Smooth muscle cell (in vitro differentiated cells): ENCODE measurements at regions not wholly inside any gene's neighbourhood (a gene's known extent, or its start where the extent isn't known, plus 50 kb on each side); places are given as distances from the start of the nearest gene placed in this dataset.
"Not testable (repeated sequence)": the region's sequence is repeated elsewhere in the genome, so short reads cannot be mapped to it uniquely, and the experiment has no call there.

ENCODE experiments used
- DNase-seq: peaks from one replicate; lab custom pipeline; 2025; ENCODE audit not compliant: unreplicated experiment; lab: John Stamatoyannopoulos, UW
- H2AFZ ChIP-seq: fragments of 200-600 bp; sonication (generic); 2 replicates; pipeline ENCODE4 v1.6.0; 2016; ENCODE audit warnings: antibody characterized with exemption, low read depth, mild to moderate bottlenecking
- H3F3A ChIP-seq: fragments of 200-600 bp; sonication (generic); 2 replicates; pipeline ENCODE4 v1.6.0; 2017; ENCODE audit warnings: antibody characterized with exemption, low read depth
- H3K27ac ChIP-seq: fragments of 200-600 bp; sonication (generic); 2 replicates; pipeline ENCODE4 v1.5.1; 2016; ENCODE audit warnings: low read depth, mild to moderate bottlenecking
- H3K27me3 ChIP-seq: fragments of 200-600 bp; sonication (generic); 2 replicates; pipeline ENCODE4 v1.6.1; 2016; ENCODE audit warnings: low read depth, mild to moderate bottlenecking
- H3K36me3 ChIP-seq: fragments of 200-600 bp; sonication (generic); 2 replicates; pipeline ENCODE4 v1.5.1; 2016; ENCODE audit warnings: low read depth
- H3K4me1 ChIP-seq: fragments of 200-600 bp; sonication (generic); 2 replicates; pipeline ENCODE4 v1.5.1; 2016; ENCODE audit warnings: low read depth
- H3K4me2 ChIP-seq: fragments of 200-600 bp; sonication (generic); 2 replicates; pipeline ENCODE4 v1.6.0; 2016; ENCODE audit warnings: mild to moderate bottlenecking
- H3K4me3 ChIP-seq: fragments of 200-600 bp; sonication (generic); 2 replicates; pipeline ENCODE4 v1.5.1; 2016; ENCODE audit warnings: mild to moderate bottlenecking
- H3K79me2 ChIP-seq: fragments of 200-600 bp; sonication (generic); 2 replicates; pipeline ENCODE4 v1.6.0; 2016; ENCODE audit warnings: low read depth, mild to moderate bottlenecking
- H3K9ac ChIP-seq: fragments of 200-600 bp; sonication (generic); 2 replicates; pipeline ENCODE4 v1.6.0; 2016; ENCODE audit warnings: low read depth
- H3K9me3 ChIP-seq: fragments of 200-600 bp; sonication (generic); replicated peaks from 2 replicates; pipeline ENCODE4 v1.5.1; 2016; ENCODE audit warnings: low read depth
- H4K20me1 ChIP-seq: fragments of 200-600 bp; sonication (generic); 2 replicates; pipeline ENCODE4 v1.6.0; 2016; ENCODE audit warnings: low read depth
- WGBS: methylation state at CpG from one replicate; pipeline ENCODE4 v1.1.7; 2016; ENCODE audit warnings: low lambda C conversion rate; 5-methylcytosine and 5-hydroxymethylcytosine counted together
- TF ChIP-seq, protein P1 (sequence below): fragments of 200-600 bp; sonication (generic); IDR thresholded peaks from 2 replicates; pipeline ENCODE4 v1.5.1; 2017; ENCODE audit warnings: borderline replicate concordance, mild to moderate bottlenecking, antibody characterized with exemption; ENCODE audit not compliant: insufficient read depth, poor library complexity, severe bottlenecking

DNA sequence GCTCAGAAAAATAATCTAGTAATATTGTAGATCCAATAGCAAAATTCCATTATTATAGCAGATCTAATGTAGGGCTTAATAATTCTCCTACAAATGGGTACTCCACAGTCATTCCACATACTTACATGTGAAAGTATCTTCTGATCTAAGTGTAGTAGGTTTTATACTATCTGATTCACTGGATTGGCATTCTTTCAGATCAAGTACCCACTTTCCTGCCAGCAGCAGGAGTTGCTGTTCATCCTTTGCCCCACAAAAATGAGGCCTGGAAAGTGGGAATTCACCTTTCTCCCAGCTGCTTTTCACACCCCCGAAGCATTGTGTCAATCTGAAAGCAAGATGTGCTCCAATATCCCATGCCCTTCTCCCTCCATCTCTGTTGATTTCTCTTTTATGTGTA lies 77.1 kb upstream of the RXFP1 start:
- no peak for DNase-seq
- Histone ChIP-seq H4K20me1 (no peaks in the 10 kb centered on the region), H3K27ac (no peak overlapping the region), H3K9ac (no peak overlapping the region), H3K4me3 (no peak overlapping the region), H3F3A (no peaks in the 10 kb centered on the region), H3K4me2 (no peak overlapping the region), H3K9me3 (no peaks in the 10 kb centered on the region), H3K79me2 (no peaks in the 10 kb centered on the region), H3K27me3 (peaks cover 6% of the 10 kb centered on the region), H3K36me3 (no peaks in the 10 kb centered on the region), H3K4me1 (no peaks in the 10 kb centered on the region), H2AFZ (no peak overlapping the region)
- TF ChIP-seq, protein P1, sequence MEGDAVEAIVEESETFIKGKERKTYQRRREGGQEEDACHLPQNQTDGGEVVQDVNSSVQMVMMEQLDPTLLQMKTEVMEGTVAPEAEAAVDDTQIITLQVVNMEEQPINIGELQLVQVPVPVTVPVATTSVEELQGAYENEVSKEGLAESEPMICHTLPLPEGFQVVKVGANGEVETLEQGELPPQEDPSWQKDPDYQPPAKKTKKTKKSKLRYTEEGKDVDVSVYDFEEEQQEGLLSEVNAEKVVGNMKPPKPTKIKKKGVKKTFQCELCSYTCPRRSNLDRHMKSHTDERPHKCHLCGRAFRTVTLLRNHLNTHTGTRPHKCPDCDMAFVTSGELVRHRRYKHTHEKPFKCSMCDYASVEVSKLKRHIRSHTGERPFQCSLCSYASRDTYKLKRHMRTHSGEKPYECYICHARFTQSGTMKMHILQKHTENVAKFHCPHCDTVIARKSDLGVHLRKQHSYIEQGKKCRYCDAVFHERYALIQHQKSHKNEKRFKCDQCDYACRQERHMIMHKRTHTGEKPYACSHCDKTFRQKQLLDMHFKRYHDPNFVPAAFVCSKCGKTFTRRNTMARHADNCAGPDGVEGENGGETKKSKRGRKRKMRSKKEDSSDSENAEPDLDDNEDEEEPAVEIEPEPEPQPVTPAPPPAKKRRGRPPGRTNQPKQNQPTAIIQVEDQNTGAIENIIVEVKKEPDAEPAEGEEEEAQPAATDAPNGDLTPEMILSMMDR = no peak
- 84% methylated on average over 1 of the region's 1 CpG for WGBS

DNA sequence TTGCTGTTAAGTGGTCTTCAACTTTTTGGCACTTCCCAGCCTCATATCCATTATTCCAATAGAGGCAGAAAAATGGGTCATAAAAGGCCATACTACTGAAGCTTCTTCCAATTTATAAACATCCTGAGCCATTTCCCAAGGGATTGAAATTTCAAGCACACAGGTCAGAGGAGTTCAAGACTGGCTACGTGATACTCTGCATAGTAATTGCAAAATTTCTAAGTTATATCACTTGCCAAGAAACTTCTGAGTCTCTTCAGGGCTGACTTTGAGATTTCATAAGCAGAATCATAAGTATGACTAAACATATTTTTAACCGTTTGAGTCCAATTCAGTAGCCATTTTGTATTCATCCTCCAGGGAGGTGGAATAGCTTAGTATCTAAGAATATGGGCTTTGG lies 75.6 kb upstream of the RXFP1 start:
- Histone ChIP-seq H3K27me3 (peaks cover 6% of the 10 kb centered on the region), H3K4me1 (no peaks in the 10 kb centered on the region), H3K4me3 (no peak overlapping the region), H3K79me2 (no peaks in the 10 kb centered on the region), H3F3A (no peaks in the 10 kb centered on the region), H3K27ac (no peak overlapping the region), H2AFZ (no peak overlapping the region), H4K20me1 (no peaks in the 10 kb centered on the region), H3K9ac (no peak overlapping the region), H3K4me2 (no peak overlapping the region), H3K36me3 (no peaks in the 10 kb centered on the region), H3K9me3 (no peaks in the 10 kb centered on the region)
- no peak for DNase-seq
- TF ChIP-seq, protein P1 = no peak
- WGBS = 88% methylated on average over 2 of the region's 2 CpGs

DNA sequence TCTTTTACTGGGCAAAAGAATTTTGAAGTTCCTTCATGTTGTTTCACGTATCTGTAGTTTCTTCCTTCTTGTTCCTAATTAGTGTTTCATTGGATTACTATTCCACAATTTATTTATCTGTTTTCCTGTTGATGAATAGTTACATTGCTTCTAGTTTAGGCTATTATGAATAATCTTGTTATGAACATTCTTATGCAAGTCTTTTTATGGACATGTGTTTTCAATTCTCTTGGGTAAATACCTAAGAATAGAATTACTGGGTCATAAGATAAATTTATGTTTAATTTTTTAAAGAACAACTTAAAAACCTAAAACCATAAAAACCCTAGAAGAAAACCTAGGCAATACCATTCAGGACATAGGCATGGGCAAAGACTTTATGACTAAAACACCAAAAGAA lies 70.9 kb upstream of the RXFP1 start:
- Histone ChIP-seq H3K36me3 (no peaks in the 10 kb centered on the region), H3K4me3 (no peak overlapping the region), H3K4me1 (no peaks in the 10 kb centered on the region), H4K20me1 (no peaks in the 10 kb centered on the region), H3K27me3 (no peaks in the 10 kb centered on the region), H3K4me2 (no peak overlapping the region), H3F3A (no peaks in the 10 kb centered on the region), H3K27ac (no peak overlapping the region), H2AFZ (no peak overlapping the region), H3K9me3 (no peaks in the 10 kb centered on the region), H3K9ac (no peak overlapping the region), H3K79me2 (no peaks in the 10 kb centered on the region)
- TF ChIP-seq, protein P1 = no peak
- no peak for DNase-seq
- whole genome bisulfite sequencing = 82% methylated on average over 1 of the region's 1 CpG

DNA sequence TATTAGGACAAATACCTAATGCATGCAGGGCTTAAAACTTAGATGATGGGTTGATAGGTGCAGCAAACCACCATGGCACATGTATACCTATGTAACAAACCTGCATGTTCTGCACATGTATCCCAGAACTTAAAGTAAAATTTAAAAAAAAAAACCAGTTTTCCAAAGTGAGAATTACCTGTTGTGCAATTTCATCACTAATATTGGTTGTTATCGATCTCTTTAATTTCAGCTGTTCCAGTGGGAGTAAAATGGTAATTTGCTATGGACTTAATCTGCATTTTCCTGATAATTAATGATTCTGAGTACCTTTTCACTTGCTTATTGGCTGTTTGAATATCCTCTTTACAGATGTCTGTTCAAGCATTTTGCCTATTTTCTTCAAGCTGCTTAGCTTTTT lies 69.6 kb upstream of the RXFP1 start:
- WGBS = 81% methylated on average over 1 of the region's 1 CpG
- not testable (repeated sequence) for H3K9me3 ChIP-seq, H3K4me1 ChIP-seq, H3K79me2 ChIP-seq, H3K36me3 ChIP-seq, H3K4me2 ChIP-seq, DNase-seq, H3K27me3 ChIP-seq, H3F3A ChIP-seq, H4K20me1 ChIP-seq, H3K27ac ChIP-seq, H3K9ac ChIP-seq, H2AFZ ChIP-seq, H3K4me3 ChIP-seq
